Osteoblast (primary cell): ENCODE measurements at regions not wholly inside any gene's neighbourhood (a gene's known extent, or its start where the extent isn't known, plus 50 kb on each side); places are given as distances from the start of the nearest gene placed in this dataset.
A peak's percentile ranks its signal among the peaks of the same experiment; 100 is the strongest.

Experiments
- DNase-seq: peaks from one replicate; pipeline ENCODE4 v3.0.0; 2011; ENCODE audit warnings: low spot score, mixed read lengths; ENCODE audit not compliant: insufficient read length; ENCODE audit errors: missing footprints
- H2AFZ ChIP-seq: 2 replicates; pipeline ENCODE4 v1.6.0; 2011; ENCODE audit warnings: mild to moderate bottlenecking, low read length
- H3K27ac ChIP-seq: 2 replicates; pipeline ENCODE4 v1.5.1; 2011; ENCODE audit warnings: mild to moderate bottlenecking, low read depth, low read length, moderate library complexity
- H3K27me3 ChIP-seq: 2 replicates; pipeline ENCODE4 v1.6.0; 2012; ENCODE audit warnings: mild to moderate bottlenecking, control low read depth, inconsistent platforms, low read length, moderate library complexity; ENCODE audit not compliant: insufficient read depth
- H3K36me3 ChIP-seq: 2 replicates; pipeline ENCODE4 v1.5.1; 2011; ENCODE audit warnings: mild to moderate bottlenecking, low read length, control low read depth, moderate library complexity; ENCODE audit not compliant: insufficient read depth
- H3K4me1 ChIP-seq: 2 replicates; pipeline ENCODE4 v1.5.1; 2011; ENCODE audit warnings: mild to moderate bottlenecking, low read length, control low read depth, moderate library complexity; ENCODE audit not compliant: insufficient read depth
- H3K4me2 ChIP-seq: 2 replicates; pipeline ENCODE4 v1.6.0; 2011; ENCODE audit warnings: mild to moderate bottlenecking, low read length; ENCODE audit not compliant: insufficient read depth
- H3K4me3 ChIP-seq: fragments of 200-600 bp; sonication (generic); 3 replicates; pipeline ENCODE4 v1.5.1; 2012; ENCODE audit warnings: mild to moderate bottlenecking, low read length, inconsistent platforms; ENCODE audit not compliant: insufficient read depth
- H3K79me2 ChIP-seq: 2 replicates; pipeline ENCODE4 v1.6.0; 2012; ENCODE audit warnings: mild to moderate bottlenecking, low read length, control low read depth, inconsistent platforms; ENCODE audit not compliant: insufficient read depth
- H3K9me3 ChIP-seq: 2 replicates; pipeline ENCODE4 v1.5.1; 2011; ENCODE audit warnings: low read depth, low read length, control low read depth
- H4K20me1 ChIP-seq: 2 replicates; pipeline ENCODE4 v1.6.0; 2012; ENCODE audit warnings: mild to moderate bottlenecking, low read length, control low read depth; ENCODE audit not compliant: insufficient read depth
- CTCF ChIP-seq: IDR thresholded peaks from 2 replicates; pipeline ENCODE4 v1.5.1; 2011; ENCODE audit warnings: mild to moderate bottlenecking, low read depth, low read length, moderate library complexity; ENCODE audit errors: extremely low read depth

- TF ChIP-seq CTCF = no peak
- no peak for DNase-seq
- Histone ChIP-seq H3K27me3 (no peaks in the 10 kb centered on the region), H3K27ac (no peak overlapping the region), H3K36me3 (no peaks in the 10 kb centered on the region), H2AFZ (no peak overlapping the region), H3K9me3 (no peaks in the 10 kb centered on the region), H3K79me2 (no peaks in the 10 kb centered on the region), H3K4me3 (no peak overlapping the region), H3K4me2 (no peak overlapping the region), H3K4me1 (peaks cover 23% of the 10 kb centered on the region), H4K20me1 (no peaks in the 10 kb centered on the region)
These were observed 270.6 kb downstream of the AEBP2 start for GRCh38 chr12:19709889-19710288.

GRCh38 chr12:19710811-19711793 lies 271.8 kb downstream of the AEBP2 start:
- Histone ChIP-seq H3K27ac (peak overlapping the region; percentile 79), H3K27me3 (no peaks in the 10 kb centered on the region), H3K36me3 (no peaks in the 10 kb centered on the region), H3K79me2 (no peaks in the 10 kb centered on the region), H3K9me3 (no peaks in the 10 kb centered on the region), H3K4me3 (no peak overlapping the region), H2AFZ (peak overlapping the region; percentile 3), H3K4me1 (peaks cover 23% of the 10 kb centered on the region), H4K20me1 (no peaks in the 10 kb centered on the region), H3K4me2 (no peak overlapping the region)
- no peak for TF ChIP-seq CTCF
- DNase-seq = peak; percentile 26

GRCh38 chr12:19712041-19712440 lies 272.7 kb downstream of the AEBP2 start:
- H3K27me3 ChIP-seq = no peaks in the 10 kb centered on the region
- H3K4me2 ChIP-seq = peak overlapping the region; percentile 26
- peak overlapping the region; percentile 79 for H3K27ac ChIP-seq
- H3K4me3 ChIP-seq = no peak overlapping the region
- no peak for TF ChIP-seq CTCF
- H3K79me2 ChIP-seq = no peaks in the 10 kb centered on the region
- H3K36me3 ChIP-seq = no peaks in the 10 kb centered on the region
- H3K4me1 ChIP-seq = peaks cover 23% of the 10 kb centered on the region
- no peaks in the 10 kb centered on the region for H4K20me1 ChIP-seq
- DNase-seq = peak; percentile 87
- H3K9me3 ChIP-seq = no peaks in the 10 kb centered on the region
- H2AFZ ChIP-seq = no peak overlapping the region

DNA sequence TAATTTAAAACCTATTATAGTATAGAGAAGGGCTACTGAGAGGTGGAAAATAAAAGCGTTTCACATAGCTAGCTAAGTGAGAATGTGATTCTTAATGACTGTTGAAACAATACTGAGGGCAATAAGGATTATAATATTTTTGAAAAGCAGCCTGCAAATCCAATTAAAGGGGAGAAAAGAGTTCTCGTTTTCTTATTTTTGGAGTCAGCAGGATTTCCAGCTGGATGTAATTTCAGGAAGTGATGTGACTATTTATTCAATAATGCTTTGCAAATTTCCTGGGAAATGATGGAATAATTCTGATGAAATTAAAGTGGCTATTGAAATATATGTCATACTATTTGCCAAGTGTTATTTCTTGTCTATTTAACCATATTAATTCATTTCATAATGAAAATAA lies 279.1 kb downstream of the AEBP2 start:
- Histone ChIP-seq H3K79me2 (no peaks in the 10 kb centered on the region), H3K4me3 (no peak overlapping the region), H3K27ac (no peak overlapping the region), H3K4me1 (no peaks in the 10 kb centered on the region), H3K36me3 (no peaks in the 10 kb centered on the region), H4K20me1 (no peaks in the 10 kb centered on the region), H3K4me2 (no peak overlapping the region), H3K9me3 (no peaks in the 10 kb centered on the region), H3K27me3 (no peaks in the 10 kb centered on the region), H2AFZ (peak overlapping the region; percentile 85)
- TF ChIP-seq CTCF = no peak
- no peak for DNase-seq
